ENCODE measurements at regions not wholly inside any gene's neighbourhood (a gene's known extent, or its start where the extent isn't known, plus 50 kb on each side); places are given as distances from the start of the nearest gene placed in this dataset.

DNA sequence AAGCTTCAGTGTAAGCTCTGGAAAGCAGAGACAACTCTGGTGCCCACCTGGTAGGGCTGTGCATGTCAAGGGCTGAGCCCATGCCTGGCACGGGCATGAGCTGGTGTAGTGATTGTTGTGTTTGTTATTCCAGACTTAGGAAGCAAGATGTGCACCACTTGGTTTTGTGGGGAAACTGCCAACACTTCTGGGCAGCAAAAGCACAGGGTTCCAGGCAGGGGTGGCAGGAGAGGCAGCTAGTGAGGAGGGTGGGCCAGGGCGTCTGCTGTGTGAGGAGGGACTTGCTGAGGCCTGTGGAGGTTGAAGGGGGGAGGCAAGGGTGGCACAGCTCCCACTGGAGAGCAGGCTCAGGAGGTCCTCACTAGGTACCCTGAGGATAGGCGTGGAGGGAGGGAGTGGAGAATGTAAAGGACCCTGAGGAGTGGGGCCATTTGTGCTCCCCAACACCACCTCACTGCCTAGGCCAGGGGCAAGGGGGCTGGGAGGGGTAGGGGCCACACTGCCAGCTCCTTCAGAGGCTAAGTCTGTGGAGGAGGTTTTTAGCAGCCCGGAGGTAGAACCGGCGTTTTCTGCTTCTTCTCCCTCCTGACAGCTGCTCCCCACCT is 104.0 kb upstream of the POU3F3 start:
- intact Hi-C loops (cut with micrococcal nuclease) = no loop called here

DNA sequence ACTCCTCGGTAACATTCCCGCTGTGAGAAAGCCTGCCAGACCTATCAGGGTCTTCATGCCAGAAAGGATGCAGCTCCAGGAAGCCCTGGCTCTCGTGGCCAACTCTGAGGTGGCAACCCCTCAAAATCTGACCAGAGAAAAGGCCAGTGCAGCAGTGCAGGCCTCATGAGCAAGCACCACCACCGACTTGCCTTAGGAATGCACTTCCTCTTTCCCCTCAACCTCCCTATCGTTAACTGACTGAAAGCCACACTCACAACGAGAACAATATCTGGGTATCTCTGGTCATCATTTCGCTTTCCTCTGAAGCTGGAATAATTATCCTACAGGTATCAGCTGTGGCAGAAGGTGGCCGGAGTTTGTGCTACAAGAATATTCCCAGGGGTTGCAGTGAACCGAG is 101.4 kb upstream of the POU3F3 start:
- intact Hi-C loops (cut with micrococcal nuclease) = no loop called here

DNA sequence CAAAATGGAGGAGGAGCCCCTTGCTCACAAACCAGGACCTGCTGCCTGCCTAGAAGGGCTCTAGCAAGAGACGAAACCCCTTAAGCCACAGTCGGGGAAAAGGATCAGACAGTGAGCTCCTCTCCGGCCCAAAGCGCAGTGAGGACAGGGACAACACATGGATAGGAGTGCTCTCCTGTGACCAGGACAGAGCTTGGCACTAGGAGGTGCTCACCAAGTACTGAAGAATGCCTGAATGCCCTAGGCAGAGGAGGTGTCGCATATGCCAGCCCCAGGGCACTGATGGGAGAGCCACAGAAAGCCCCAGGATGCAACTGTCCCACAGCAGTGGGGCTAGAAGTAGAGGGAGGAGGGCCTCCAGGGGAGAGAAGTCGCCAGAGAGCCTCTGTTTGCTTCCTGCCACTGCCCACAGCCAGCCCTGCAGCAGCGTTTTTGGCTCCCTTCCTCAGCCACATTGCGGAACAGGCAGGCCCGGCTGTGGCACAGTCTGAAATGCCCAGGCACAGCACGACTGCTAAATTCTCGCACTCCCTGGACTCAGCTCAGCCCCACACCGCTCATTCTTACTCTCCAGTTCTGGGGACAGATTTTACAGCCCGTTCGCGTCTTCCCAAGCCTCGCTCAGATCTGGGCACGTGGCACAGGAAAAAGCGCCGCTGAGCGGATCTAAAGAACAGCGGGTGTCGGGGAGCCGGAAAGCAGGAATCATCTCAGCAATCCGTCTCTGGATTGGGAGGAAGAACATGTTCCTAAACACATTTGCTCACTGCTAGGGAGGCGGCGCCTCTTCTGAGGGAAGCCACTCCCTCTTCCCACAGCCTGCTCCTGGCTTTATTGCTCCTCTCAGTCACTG is 98.7 kb upstream of the POU3F3 start:
- intact Hi-C loops (cut with micrococcal nuclease) = no loop called here

DNA sequence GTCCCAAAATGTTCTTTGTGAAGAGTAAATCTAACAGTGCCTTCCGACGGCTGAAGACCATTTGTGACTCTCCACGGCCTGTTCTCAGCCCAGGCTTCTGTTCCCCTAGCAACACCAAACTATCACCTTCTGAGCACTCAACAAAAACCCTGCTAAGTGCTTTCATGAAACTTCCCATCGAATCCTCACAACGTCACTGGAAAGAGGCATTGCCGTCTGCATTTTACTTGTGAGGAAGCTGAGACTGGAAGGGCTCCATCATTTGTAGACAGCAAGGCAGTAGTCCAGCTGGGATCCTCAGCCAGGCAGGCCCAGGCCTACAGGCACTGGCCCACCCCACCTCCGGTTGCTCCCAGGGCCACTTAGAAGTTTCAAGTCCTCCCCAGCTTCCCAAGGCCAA is 97.8 kb upstream of the POU3F3 start:
- intact Hi-C loops (cut with micrococcal nuclease) = no loop called here

DNA sequence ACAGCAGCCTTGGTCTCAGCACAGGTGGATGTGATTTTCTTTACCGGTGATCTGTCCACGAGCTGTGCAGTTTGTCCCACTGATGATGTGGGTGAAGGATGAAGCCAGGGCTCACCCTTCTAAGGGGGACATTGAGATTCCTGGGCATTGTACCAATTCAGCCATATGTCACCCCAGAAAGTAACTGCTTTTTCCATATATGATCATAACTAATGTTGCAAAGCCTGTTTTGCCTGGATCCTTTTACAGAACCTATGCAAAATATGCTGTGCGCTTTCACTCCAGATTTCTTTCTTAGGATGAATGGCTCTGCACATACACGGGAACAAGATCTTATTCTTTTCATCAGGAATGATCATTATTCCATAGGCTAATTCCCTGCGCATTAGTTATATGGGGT is 96.9 kb upstream of the POU3F3 start:
- intact Hi-C loops (cut with micrococcal nuclease) = no loop called here

DNA sequence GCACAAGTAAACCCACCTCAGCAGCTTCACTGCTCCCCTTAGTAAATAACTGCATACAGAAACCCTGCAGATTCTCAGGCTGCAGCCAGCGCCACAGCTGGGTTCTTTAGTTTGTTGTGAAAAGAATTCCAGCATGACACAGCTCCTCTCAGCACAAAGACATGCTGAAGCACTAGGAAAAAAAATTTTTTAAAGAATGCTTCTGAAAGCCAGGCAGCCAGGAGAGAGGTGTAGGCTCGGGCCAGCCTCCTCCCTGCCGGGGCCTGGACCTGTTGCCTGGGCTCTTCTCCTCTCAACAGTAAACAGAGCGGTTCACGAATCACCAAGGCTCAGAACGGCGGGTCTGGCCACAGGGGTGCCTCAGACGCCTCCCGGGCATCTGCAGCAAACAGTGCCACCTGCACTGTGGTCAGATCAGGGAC is 95.7 kb upstream of the POU3F3 start:
- intact Hi-C loops (cut with micrococcal nuclease) = no loop called here

DNA sequence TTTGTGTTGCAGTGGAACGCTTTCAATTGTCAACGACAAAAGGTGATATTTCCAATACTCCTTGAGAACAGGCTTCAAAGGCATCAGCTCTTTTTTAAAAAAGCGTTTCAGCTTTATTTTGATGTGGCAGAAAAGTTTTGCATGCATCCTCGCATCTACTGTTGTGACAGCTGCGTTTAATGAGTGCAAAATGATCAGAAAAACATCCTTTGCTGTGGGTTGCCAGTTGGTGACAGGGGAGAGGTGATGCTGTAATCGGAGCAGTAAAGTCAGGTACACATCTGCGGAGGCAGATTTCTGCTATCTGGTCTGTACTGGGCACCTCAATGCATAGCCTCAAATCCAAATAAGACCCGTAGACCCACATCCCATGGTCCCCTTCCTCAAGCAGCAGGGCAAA is 91.9 kb upstream of the POU3F3 start:
- intact Hi-C loops (cut with micrococcal nuclease) = no loop called here

DNA sequence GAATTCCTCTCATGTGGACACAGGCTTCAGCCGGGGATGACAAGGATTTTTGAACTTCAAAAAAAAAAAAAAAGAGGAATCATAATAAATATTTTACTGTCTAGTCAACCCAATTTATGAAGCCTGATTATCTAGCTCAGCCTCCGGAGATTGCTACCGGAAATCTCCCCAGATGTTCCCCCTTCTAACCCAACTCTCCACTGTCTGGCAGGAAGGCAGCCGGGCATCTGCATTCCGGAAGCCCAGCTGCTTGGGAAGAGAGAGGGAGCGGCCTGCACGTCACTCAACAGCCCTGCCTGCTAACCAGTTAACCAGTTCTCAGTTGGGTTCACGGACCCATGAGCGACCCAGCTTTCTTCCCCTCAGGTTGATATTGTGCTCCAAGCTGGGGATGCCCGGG is 87.2 kb upstream of the POU3F3 start:
- intact Hi-C loops (cut with micrococcal nuclease) = no loop called here

DNA sequence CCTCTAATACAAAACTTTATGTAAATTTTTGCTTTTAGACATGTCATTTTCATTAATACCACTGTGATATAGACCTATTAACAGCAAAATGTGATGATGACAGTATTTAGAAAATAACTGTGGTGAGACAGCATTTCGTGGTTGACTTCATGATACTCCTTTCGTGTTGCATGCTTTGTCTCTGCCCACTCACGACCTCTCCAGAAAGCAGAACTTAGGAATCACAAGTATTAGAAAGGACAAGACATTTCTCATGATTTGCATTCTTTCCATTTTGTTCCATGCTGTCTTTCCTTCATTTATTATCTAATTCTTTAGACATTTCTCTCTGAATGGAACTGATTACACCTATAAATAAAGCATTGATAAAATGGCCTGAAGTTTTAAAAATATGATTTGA is 85.2 kb upstream of the POU3F3 start:
- intact Hi-C loops (cut with micrococcal nuclease) = no loop called here

DNA sequence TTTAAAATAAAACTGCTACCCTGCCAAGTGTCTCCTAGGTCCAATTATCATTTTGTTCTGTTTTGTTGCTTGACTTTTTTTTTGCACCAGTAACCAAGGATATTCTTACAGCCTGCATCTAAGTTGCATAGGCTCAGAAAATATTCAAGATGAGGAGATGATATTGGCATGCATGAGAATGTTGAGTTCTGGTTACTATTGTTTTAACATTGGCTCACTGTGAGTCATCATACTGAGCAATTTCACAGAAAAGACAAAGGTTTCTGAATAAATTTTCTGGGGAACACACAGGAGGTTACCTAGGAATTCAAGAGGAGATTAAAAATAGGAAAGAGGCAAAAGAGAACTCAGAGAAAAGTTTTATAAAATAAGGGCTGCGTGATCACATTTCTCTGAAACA is 84.8 kb upstream of the POU3F3 start:
- intact Hi-C loops (cut with micrococcal nuclease) = no loop called here

DNA sequence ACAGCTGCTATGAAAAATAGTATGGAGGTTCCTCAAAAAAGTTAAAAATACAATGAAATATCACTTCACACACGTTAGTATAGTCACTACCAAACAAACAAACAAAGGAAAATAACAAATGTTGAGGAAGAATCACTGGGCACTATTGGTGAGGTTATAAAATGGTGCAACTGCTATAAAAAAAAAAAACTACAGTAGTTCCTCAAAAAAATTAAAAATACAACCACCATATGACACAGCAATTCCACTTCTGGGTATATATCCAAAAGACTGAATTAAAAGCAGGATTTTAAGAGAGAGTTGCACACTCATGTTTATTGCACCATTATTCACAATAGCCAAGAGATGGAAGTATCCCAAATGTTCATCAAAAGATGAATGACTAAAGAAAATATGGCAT is 80.9 kb upstream of the POU3F3 start:
- intact Hi-C loops (cut with micrococcal nuclease) = no loop called here

DNA sequence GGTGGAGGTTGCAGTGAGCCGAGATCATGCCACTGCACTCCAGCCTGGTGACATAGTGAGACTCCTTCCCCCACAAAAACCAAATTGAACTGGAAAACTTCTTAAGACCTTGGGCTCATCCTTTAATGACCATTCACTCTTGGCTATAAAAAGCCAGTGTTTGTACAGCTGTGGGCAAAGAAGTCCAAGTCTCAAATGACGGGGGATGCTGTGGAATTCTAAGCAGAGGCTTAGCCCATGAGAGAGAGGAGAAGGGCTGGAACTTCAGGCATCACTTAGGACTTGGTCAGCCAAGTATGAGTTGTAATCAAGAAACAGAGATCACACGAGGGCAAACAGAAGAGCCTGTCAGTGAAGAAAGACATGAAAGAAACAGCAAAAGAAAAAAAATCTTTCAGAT is 79.3 kb upstream of the POU3F3 start:
- intact Hi-C loops (cut with micrococcal nuclease) = no loop called here

DNA sequence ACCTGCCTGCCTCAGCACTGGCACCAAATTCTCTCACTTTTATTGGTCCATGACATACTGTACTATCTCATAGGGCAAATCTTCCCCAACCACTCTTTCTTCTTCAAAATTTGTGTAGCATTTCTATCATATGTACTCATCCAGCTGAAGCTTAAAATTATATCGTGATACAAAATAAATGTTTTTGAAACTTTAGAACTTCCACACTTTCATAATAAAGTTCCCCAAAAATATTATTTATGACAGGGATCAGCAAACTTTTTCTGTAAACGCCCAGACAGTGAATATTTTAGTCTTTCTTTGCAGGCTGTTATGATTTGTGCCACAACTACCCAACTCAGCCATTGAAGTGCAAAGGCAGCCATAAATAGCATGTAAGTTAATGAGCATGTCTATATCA is 76.2 kb upstream of the POU3F3 start:
- intact Hi-C loops (cut with micrococcal nuclease) = no loop called here

DNA sequence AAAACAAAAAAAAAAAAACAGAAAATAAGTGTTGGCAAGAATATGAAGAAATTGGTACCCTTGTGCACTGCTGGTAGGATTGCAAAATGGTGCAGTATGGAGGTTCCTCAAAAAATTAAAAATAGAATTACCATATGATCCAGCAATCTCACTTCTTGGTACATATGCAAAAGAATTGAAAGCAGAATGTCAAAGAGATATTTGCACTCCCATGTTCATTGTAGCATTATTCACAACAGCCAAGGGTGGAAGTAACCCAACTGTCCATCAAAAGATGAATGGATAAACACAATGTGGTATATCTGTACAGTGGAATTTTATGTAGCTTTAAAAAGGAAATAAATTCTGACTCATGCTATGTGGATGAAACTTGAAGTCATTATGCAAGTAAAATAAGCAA is 72.8 kb upstream of the POU3F3 start:
- intact Hi-C loops (cut with micrococcal nuclease) = no loop called here

DNA sequence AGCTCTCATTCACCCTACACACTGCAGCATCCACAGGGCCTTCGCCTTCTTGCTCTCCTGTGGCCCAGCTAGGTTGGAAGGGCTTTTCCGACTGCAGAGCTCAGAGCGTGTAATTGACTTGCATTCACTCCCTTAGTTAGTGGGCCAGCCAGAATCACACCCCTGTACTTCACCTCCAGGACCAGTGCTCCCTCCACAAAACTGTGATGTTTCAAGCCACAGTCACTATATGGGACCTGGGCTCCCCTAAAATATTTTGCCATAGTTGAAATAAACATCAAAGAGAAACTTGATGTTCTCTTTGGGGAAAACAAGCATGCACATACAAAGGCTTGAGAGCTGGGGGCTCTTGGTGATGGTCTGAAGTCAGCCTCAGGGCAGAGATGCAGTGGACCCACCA is 69.7 kb upstream of the POU3F3 start:
- intact Hi-C loops (cut with micrococcal nuclease) = no loop called here

DNA sequence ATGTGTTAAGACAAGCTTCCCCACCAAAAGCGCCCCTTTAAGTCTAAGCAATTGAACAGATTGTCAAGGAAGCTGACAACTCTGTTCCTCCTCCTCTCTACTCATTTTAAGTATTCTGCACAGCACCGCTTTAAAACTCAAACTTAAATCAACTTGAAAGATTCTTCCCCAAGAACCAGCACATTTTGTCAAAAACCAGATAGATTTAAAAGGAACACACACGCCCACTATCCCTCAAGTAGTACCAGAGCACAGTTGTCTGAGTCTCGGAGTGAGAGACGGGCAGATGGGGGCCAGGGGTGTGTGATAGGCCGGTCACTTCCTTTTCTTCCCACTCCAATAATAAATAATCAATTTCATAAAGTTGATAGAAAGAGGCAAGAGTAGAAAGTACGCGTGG is 67.7 kb upstream of the POU3F3 start:
- intact Hi-C loops (cut with micrococcal nuclease) = no loop called here

DNA sequence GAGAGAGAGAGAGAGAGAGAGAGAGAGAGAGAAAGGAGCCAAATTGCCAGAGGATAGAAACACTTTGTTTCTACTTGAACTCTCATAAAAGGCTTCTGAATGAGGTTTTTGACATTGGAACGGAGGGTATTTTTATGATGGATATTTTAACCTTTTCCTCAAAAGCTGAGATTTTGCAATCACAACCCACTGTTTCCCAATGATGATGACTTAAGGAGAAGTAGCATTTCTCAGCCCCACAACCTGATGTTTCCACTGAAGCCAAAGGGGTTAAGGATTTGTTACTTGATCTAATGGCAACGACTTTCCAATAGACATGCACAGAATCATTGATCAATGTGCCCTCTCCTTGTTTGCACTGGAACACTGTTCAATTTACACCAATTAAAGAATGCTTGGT is 67.1 kb upstream of the POU3F3 start:
- intact Hi-C loops (cut with micrococcal nuclease) = no loop called here

DNA sequence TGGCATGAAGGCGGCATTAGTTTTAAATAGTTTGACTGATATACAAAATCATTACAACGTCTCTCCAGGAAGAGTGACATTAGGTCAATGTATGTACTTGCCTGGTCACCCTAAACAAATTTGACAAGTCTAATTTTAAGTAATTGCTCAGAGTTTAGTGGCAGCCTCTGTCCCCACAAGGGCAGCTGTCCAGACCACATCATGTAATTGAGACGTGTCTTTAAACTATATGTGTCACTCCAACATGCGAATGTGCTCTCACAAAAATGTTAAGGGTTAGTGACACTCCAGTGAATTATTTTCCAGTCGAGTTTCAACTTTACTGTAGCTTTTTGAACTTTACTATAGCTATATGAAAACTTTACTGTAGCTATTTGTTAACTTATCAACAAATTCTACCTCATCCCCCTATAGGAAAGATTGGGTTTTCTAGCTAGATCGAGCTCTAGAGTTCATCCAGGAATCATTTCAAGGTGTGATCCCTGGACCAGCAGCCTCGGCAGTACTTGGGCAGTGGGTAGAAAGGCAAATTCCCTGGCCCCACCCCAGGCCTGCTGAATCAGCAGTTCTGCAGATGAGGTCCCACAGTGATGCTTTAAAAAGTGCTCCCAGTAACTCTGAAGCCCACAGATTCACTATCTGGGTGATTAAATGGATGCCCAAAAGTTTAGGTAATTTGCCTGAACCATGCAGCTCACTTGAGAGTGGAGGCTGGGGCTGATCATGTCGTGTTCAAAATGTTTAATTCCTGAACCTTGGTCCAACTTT is 66.4 kb upstream of the POU3F3 start:
- intact Hi-C loops (cut with micrococcal nuclease) = no loop called here

DNA sequence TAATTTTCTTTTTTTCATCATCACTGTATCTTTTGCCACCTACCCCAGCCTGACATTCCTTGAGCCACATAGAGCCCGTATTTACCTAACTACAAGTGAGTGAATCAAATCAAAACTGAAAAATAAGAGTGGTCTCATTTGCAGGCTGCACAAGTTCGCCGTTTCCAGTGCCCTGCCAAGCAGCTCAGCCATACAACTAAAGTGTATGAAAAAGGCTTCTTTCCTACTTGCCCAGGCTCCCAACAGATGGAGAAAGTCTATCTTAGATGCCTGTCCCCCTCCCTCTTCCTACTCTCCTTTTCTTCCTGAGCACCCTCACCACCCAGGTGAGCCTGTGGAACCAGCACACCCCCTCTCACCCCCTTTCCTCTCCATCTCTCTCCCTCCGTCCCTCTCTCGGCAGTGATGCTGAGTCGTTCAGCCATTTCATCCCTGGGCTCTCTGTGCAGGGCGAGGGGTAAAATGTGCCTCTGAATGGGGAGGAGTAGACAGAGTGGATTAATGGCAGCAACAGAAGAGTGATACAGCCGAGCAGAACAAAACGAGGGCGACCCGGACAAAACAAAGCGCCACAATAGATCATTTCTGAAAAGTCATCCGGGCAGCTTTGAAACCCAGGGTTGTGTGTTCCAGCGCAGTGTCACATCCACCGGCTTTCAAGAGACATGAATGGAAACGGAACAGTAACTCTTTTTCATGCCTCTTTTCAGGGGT is 65.0 kb upstream of the POU3F3 start:
- intact Hi-C loops (cut with micrococcal nuclease) = no loop called here

DNA sequence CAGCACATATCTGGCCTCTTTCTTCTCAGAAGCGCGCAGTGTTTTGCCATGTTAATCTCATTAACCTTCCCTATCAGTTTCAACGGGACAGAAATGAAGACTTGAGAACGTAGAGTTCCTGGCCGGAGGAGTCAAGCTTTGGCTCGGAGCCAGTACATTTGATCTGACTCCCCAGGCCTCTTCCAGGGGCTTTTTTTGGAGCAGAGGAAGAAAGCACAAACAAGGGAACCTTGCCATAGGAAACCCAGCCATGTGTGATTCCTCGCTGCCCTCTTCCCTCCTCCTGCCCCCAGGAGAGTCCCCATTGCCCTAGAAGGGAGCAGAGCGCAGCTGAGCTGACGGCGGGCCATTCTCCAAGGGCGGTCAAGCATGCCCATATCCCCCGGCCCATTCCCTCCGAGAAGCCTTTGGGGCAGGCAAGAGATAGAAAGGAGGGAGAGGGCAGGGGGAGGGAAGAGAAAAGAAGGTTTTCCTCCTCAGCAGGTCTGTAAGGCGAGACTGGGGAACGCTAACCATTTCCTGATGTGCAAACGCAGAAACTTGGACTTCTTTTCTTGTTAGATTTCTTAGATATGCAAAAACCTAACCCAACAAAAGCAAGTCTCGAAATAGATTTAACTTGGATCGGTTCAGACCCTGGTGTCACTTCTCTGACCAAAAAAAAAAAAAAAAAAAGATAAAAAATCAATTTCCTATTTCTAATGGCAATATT is 63.7 kb upstream of the POU3F3 start:
- intact Hi-C loops (cut with micrococcal nuclease) = no loop called here

DNA sequence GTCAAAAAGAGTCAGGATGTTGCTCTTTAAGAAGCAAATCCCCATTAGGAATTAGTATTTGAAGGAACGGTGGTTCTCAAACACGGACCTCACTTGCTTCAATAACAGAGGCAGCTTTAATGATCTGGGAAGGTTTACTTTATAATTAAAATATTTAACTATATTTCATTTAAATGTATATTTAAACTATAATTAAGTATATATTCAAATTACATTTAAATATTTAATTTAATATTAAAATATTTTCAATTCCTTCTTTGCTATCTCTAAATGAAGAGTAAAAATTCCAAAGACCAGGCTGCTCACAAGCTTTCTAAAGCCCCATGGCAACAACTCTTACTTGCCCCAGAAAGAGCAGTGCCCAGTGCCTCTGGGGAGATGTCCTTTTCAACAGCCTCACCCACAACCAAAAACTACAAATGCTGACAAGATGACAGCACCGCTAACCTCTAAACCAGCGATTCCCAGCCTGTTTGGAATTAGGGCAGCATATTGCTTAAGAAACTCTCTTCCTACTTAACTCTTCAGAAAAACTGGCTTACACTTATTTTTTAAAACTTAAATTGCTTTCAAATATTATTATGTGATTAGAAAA is 62.9 kb upstream of the POU3F3 start:
- intact Hi-C loops (cut with micrococcal nuclease) = no loop called here
